ENCODE measurements at regions not wholly inside any gene's neighbourhood (a gene's known extent, or its start where the extent isn't known, plus 50 kb on each side); places are given as distances from the start of the nearest gene placed in this dataset.

Small RNA genes in the stretch of these regions (small RNA-seq; reads per million reads assigned to genes)
- gene RNA5SP519 (ENCODE audit: insufficient read depth in 2 of 3, insufficient read length in 3 of 3, low read depth in 2 of 3, low replicate concordance in 1 of 3) = 0 reads per million in 3 experiments

Measured in HepG2 (cell line).